ENCODE measurements at regions not wholly inside any gene's neighbourhood (a gene's known extent, or its start where the extent isn't known, plus 50 kb on each side); places are given as distances from the start of the nearest gene placed in this dataset.

DNA sequence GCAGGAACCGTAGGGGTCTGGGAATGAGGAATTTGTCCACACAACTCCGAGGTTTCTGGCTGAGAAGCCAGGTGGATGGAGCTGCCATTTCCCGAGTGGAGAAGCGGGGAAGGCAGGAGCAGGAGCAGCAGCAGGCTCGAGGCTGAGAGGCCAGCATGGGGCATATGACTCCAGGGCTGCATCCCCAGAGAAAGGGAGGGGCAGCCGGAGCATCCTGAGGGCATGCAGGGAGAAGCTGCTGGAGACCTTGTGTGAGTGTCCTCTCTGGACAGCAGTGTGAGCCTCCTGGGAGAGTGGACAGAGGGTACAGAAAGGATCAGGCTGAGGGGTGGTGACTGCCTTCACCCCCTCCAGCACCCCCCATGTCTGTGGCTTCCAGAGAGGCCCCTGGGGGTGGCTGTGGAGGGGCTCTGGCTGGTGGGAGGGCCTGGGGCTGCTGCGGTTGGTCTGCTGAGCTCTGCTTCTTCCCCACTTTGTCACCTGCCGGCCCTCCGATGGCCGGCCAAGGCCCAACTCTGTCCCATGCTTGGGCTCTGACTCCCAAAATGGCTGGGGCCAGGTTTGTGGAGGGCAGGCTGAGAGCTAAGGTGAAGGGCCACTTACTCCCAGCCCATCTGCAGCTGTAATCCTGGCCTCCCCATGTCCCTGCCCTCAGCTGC lies 633.1 kb downstream of the MATN1 start:
- Histone ChIP-seq H3K27ac (ENCODE audit: control insufficient read depth, insufficient read depth) (no peak overlapping the region), H4K20me1 (ENCODE audit: control insufficient read depth, insufficient read depth) (no peaks in the 10 kb centered on the region), H3K4me3 (no peak overlapping the region), H2AFZ (ENCODE audit: control insufficient read depth, low read depth, low read length) (no peak overlapping the region), H3K79me2 (ENCODE audit: control insufficient read depth, insufficient read depth, low read length) (no peaks in the 10 kb centered on the region), H3K4me1 (ENCODE audit: control insufficient read depth, insufficient read depth, low read length) (no peaks in the 10 kb centered on the region), H3K9ac (ENCODE audit: control insufficient read depth, insufficient read depth, low read length) (no peak overlapping the region), H3K36me3 (ENCODE audit: control insufficient read depth in 2 of 2, insufficient read depth in 2 of 2, low read length in 1 of 2) (no peaks in the 10 kb centered on the region), H3K27me3 (replicated peaks in 1 of 2; ENCODE audit: control insufficient read depth in 2 of 2, insufficient read depth in 2 of 2, low read length in 1 of 2) (no peaks in the 10 kb centered on the region), H3K4me2 (ENCODE audit: control insufficient read depth, insufficient read depth) (no peak overlapping the region), H3K9me3 (replicated peaks; ENCODE audit: control insufficient read depth, insufficient read depth, low read length) (peaks cover 2% of the 10 kb centered on the region; the same call in 1 of the 3 replicates)
- ChIA-PET POLR2A (no interaction called here), SMC1A (ENCODE audit: uncharacterized antibody, unreplicated experiment) (no interaction called here), RAD21 (ENCODE audit: unreplicated experiment) (no interaction called here), CTCF (no interaction called here)
- in situ Hi-C loops (cut with MboI) = no loop called here
- TF ChIP-seq ZBED1 (IDR thresholded peaks at IDR 0.05; ENCODE audit: borderline replicate concordance) (no peak), YBX1 (IDR thresholded peaks at IDR 0.05) (no peak), CHD2 (IDR thresholded peaks at IDR 0.05; ENCODE audit: borderline replicate concordance, low read depth, low read length) (no peak), MTA3 (IDR thresholded peaks at IDR 0.05; ENCODE audit: borderline replicate concordance, low read length) (no peak), MEF2B (IDR thresholded peaks at IDR 0.05; ENCODE audit: partially characterized antibody, poor library complexity, severe bottlenecking) (no peak), TBL1XR1 (IDR thresholded peaks at IDR 0.05; ENCODE audit: low read depth, low read length) (no peak), HCFC1 (IDR thresholded peaks at IDR 0.05; ENCODE audit: low read length) (no peak), POLR2A (IDR thresholded peaks at IDR 0.05; ENCODE audit: low read depth, low read length) (no peak), PAX5 (IDR thresholded peaks at IDR 0.05; ENCODE audit: borderline replicate concordance, low read depth, low read length) (no peak), SUZ12 (IDR thresholded peaks at IDR 0.05; ENCODE audit: unreplicated experiment) (no peak), HDGF (IDR thresholded peaks at IDR 0.05) (no peak), RB1 (IDR thresholded peaks at IDR 0.05; ENCODE audit: borderline replicate concordance) (no peak)
- TF ChIP-seq, protein P1, sequence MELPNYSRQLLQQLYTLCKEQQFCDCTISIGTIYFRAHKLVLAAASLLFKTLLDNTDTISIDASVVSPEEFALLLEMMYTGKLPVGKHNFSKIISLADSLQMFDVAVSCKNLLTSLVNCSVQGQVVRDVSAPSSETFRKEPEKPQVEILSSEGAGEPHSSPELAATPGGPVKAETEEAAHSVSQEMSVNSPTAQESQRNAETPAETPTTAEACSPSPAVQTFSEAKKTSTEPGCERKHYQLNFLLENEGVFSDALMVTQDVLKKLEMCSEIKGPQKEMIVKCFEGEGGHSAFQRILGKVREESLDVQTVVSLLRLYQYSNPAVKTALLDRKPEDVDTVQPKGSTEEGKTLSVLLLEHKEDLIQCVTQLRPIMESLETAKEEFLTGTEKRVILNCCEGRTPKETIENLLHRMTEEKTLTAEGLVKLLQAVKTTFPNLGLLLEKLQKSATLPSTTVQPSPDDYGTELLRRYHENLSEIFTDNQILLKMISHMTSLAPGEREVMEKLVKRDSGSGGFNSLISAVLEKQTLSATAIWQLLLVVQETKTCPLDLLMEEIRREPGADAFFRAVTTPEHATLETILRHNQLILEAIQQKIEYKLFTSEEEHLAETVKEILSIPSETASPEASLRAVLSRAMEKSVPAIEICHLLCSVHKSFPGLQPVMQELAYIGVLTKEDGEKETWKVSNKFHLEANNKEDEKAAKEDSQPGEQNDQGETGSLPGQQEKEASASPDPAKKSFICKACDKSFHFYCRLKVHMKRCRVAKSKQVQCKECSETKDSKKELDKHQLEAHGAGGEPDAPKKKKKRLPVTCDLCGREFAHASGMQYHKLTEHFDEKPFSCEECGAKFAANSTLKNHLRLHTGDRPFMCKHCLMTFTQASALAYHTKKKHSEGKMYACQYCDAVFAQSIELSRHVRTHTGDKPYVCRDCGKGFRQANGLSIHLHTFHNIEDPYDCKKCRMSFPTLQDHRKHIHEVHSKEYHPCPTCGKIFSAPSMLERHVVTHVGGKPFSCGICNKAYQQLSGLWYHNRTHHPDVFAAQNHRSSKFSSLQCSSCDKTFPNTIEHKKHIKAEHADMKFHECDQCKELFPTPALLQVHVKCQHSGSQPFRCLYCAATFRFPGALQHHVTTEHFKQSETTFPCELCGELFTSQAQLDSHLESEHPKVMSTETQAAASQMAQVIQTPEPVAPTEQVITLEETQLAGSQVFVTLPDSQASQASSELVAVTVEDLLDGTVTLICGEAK (IDR thresholded peaks at IDR 0.05; ENCODE audit: borderline replicate concordance) = no peak
- TF ChIP-seq, protein P2, sequence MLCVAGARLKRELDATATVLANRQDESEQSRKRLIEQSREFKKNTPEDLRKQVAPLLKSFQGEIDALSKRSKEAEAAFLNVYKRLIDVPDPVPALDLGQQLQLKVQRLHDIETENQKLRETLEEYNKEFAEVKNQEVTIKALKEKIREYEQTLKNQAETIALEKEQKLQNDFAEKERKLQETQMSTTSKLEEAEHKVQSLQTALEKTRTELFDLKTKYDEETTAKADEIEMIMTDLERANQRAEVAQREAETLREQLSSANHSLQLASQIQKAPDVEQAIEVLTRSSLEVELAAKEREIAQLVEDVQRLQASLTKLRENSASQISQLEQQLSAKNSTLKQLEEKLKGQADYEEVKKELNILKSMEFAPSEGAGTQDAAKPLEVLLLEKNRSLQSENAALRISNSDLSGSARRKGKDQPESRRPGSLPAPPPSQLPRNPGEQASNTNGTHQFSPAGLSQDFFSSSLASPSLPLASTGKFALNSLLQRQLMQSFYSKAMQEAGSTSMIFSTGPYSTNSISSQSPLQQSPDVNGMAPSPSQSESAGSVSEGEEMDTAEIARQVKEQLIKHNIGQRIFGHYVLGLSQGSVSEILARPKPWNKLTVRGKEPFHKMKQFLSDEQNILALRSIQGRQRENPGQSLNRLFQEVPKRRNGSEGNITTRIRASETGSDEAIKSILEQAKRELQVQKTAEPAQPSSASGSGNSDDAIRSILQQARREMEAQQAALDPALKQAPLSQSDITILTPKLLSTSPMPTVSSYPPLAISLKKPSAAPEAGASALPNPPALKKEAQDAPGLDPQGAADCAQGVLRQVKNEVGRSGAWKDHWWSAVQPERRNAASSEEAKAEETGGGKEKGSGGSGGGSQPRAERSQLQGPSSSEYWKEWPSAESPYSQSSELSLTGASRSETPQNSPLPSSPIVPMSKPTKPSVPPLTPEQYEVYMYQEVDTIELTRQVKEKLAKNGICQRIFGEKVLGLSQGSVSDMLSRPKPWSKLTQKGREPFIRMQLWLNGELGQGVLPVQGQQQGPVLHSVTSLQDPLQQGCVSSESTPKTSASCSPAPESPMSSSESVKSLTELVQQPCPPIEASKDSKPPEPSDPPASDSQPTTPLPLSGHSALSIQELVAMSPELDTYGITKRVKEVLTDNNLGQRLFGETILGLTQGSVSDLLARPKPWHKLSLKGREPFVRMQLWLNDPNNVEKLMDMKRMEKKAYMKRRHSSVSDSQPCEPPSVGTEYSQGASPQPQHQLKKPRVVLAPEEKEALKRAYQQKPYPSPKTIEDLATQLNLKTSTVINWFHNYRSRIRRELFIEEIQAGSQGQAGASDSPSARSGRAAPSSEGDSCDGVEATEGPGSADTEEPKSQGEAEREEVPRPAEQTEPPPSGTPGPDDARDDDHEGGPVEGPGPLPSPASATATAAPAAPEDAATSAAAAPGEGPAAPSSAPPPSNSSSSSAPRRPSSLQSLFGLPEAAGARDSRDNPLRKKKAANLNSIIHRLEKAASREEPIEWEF (IDR thresholded peaks at IDR 0.05; ENCODE audit: insufficient replicate concordance, low read depth, low read length) = no peak
- DNase-seq (ENCODE audit: low read depth, low spot score) (no peak), FAIRE-seq (no peak), ATAC-seq (no peak)
- 38% methylated on average over 10 of the region's 10 CpGs for WGBS (ENCODE audit: insufficient coverage, insufficient replicate concordance, low lambda C conversion rate, missing lambda C conversion rate)
- no TSS peak for BruUV-seq (replicated peaks)
- intact Hi-C loops (cut with micrococcal nuclease; ENCODE audit: unreplicated experiment) = no loop called here
